Body of pancreas (tissue), 4 donors: ENCODE measurements at regions not wholly inside any gene's neighbourhood (a gene's known extent, or its start where the extent isn't known, plus 50 kb on each side); places are given as distances from the start of the nearest gene placed in this dataset.
A peak's percentile ranks its signal among the peaks of the same experiment; 100 is the strongest.

ENCODE experiments used
- ATAC-seq: fragments of 150-250 bp; one replicate; pipeline ENCODE4 v1.9.1; 2016
- DNase-seq, 4 donors: peaks; one replicate each; pipeline ENCODE4 v3.0.0-alpha.2; 2019
- H3K27ac ChIP-seq, 4 donors: fragments of 200-600 bp; sonication (generic); 1 replicate in 3 of 4; 2 replicates in 1 of 4; pipeline versions ENCODE4 v1.5.1 to v1.6.1; 2016 to 2019; ENCODE audit warnings: mild to moderate bottlenecking in 1 of 4, mixed read lengths in 1 of 4, moderate library complexity in 1 of 4
- H3K27me3 ChIP-seq, 2 donors: fragments of 200-600 bp; sonication (generic); one replicate each; pipeline ENCODE4 v1.6.0; 2016; ENCODE audit warnings: mild to moderate bottlenecking in 1 of 2
- H3K36me3 ChIP-seq, 2 donors: fragments of 200-600 bp; sonication (generic); replicated peaks in 1 of 2; 2 replicates each; pipeline ENCODE4 v1.5.1; 2016; ENCODE audit warnings: low read depth in 2 of 2; ENCODE audit not compliant: insufficient read depth in 1 of 2
- H3K4me1 ChIP-seq: fragments of 200-600 bp; sonication (generic); one replicate; pipeline ENCODE4 v1.6.0; 2016
- H3K4me3 ChIP-seq, 2 donors: fragments of 200-600 bp; sonication (generic); 1 replicate in 1 of 2; 2 replicates in 1 of 2; pipeline ENCODE4 v1.5.1; 2016 to 2019
- H3K9me3 ChIP-seq, 3 donors: fragments of 200-600 bp; sonication (generic); 1 replicate in 2 of 3; 2 replicates in 1 of 3; pipeline ENCODE4 v1.5.1; 2016
- POLR2A ChIP-seq, 3 donors: fragments of 450-650 bp; IDR thresholded peaks; one replicate each; pipeline ENCODE4 v1.6.1; 2016; ENCODE audit warnings: antibody characterized with exemption in 3 of 3, mild to moderate bottlenecking in 2 of 3
- WGBS, 2 donors: methylation state at CpG; one replicate each; pipeline ENCODE4 v1.1.5; 2017; 5-methylcytosine and 5-hydroxymethylcytosine counted together
- intact Hi-C: fragments of 100-400 bp; cut with DNase I; formaldehyde crosslinking; loops from one replicate; pipeline ENCODE4 v1.15.1; 2023
- TF ChIP-seq, protein P1 (sequence below), 7 experiments: fragments of 450-650 bp in 4 of 7; fragments of 200-600 bp in 3 of 7; sonication (generic) in 3 of 7; IDR thresholded peaks; one replicate each; pipeline ENCODE4 v1.5.1; 2016 to 2019; ENCODE audit warnings: antibody characterized with exemption in 7 of 7

GRCh38 chrX:3244203-3244743, 102.2 kb downstream of the MXRA5 start:
- Histone ChIP-seq H3K9me3 (no peaks in the 10 kb centered on the region), H3K27me3 (no peaks in the 10 kb centered on the region), H3K36me3 (no peaks in the 10 kb centered on the region), H3K4me1 (no peaks in the 10 kb centered on the region), H3K4me3 (no peak overlapping the region), H3K27ac (no peak overlapping the region)
- 45 to 67% methylated on average over 7 of the region's 7 CpGs for WGBS, 2 donors
- intact Hi-C loops = no loop called here
- no peak for DNase-seq
- ATAC-seq = peak; percentile 33
- TF ChIP-seq, protein P1, sequence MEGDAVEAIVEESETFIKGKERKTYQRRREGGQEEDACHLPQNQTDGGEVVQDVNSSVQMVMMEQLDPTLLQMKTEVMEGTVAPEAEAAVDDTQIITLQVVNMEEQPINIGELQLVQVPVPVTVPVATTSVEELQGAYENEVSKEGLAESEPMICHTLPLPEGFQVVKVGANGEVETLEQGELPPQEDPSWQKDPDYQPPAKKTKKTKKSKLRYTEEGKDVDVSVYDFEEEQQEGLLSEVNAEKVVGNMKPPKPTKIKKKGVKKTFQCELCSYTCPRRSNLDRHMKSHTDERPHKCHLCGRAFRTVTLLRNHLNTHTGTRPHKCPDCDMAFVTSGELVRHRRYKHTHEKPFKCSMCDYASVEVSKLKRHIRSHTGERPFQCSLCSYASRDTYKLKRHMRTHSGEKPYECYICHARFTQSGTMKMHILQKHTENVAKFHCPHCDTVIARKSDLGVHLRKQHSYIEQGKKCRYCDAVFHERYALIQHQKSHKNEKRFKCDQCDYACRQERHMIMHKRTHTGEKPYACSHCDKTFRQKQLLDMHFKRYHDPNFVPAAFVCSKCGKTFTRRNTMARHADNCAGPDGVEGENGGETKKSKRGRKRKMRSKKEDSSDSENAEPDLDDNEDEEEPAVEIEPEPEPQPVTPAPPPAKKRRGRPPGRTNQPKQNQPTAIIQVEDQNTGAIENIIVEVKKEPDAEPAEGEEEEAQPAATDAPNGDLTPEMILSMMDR (IDR thresholded peaks at IDR 0.05) = no peak
- no peak for TF ChIP-seq POLR2A (IDR thresholded peaks at IDR 0.05)

DNA sequence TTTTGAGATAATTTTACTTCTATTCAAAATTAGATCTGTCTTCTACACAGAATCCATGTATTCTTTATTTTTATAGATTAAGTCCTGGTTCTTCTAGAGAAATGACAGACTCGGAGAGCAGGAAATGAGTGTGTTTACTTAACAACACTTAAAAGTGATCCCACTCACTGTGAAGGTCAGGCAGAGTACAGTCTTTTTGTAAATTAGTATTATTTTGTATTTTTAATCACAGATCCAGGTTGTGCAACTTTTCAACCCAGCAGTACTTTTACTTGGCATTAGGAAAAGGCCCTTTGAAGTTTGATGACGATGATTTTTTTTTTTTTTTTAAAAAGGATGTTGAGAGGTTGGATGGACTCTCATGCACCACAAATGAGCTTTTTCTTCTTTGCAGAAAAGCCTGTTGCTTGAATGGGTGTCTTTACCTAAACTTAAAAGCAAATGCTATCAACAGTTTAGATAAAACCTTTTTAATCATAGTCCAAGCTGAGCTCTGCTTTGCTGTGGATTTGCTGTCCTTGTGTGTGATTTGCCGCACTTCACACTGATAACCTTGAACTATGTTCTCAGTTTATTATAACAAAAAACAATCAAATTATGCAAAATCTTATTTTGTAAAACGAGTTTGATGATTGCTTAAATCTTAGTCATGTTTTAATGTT, 114.1 kb downstream of the MXRA5 start:
- Histone ChIP-seq H3K27me3 (no peaks in the 10 kb centered on the region), H3K36me3 (no peaks in the 10 kb centered on the region), H3K9me3 (no peaks in the 10 kb centered on the region), H3K27ac (peak overlapping the region in 3 of 4 donors; percentile 25 to 56 (median 42)), H3K4me1 (no peaks in the 10 kb centered on the region), H3K4me3 (no peak overlapping the region)
- no peak for DNase-seq
- intact Hi-C loops = no loop called here
- 17 to 18% methylated on average over 4 of the region's 4 CpGs for WGBS, 2 donors
- TF ChIP-seq POLR2A (IDR thresholded peaks at IDR 0.05) = no peak
- peak; percentile 15 for ATAC-seq

DNA sequence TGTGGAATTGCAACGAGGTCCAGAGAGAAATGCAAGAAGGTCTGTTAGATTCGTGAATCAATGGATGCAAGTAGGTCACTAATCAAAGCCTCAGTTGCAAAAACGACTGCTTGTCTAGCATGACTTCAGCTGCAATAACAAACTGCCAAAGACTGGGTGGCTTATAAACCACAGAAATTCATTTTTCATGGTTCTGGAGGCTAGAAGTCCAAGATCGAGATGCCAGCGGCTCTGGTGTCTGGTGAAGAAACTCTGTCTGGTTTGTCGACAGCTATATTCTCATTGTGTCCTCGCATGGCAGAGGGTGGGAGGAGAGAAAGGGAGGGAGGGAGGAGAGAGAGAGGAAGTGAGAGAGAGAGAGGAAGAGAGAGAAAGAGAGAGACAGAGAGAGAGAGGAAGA, 114.7 kb downstream of the MXRA5 start:
- DNase-seq (no peak), ATAC-seq (no peak)
- Histone ChIP-seq H3K4me3 (no peak overlapping the region), H3K27me3 (no peaks in the 10 kb centered on the region), H3K27ac (peak overlapping the region in 3 of 4 donors; percentile 25 to 56 (median 42)), H3K9me3 (no peaks in the 10 kb centered on the region), H3K4me1 (no peaks in the 10 kb centered on the region), H3K36me3 (no peaks in the 10 kb centered on the region)
- 57 to 69% methylated on average over 7 of the region's 7 CpGs for WGBS, 2 donors
- TF ChIP-seq, protein P1 (IDR thresholded peaks at IDR 0.05) = no peak
- no peak for TF ChIP-seq POLR2A (IDR thresholded peaks at IDR 0.05)
- intact Hi-C loops = no loop called here

- intact Hi-C loops = no loop called here
These were observed 116.0 kb downstream of the MXRA5 start for GRCh38 chrX:3230496-3230895.

GRCh38 chrX:3227526-3227925, 118.9 kb downstream of the MXRA5 start:
- H3K4me3 ChIP-seq = no peak overlapping the region
- no peaks in the 10 kb centered on the region for H3K9me3 ChIP-seq
- WGBS, 2 donors = 58 to 100% methylated on average over 1 of the region's 1 CpG
- H3K4me1 ChIP-seq = no peaks in the 10 kb centered on the region
- no peak for DNase-seq
- H3K27ac ChIP-seq = no peak overlapping the region
- H3K27me3 ChIP-seq = no peaks in the 10 kb centered on the region
- no peak for TF ChIP-seq POLR2A (IDR thresholded peaks at IDR 0.05)
- TF ChIP-seq, protein P1 (IDR thresholded peaks at IDR 0.05) = no peak
- intact Hi-C loops = no loop called here
- ATAC-seq = no peak
- H3K36me3 ChIP-seq = no peaks in the 10 kb centered on the region

More at GRCh38 chrX:3230496-3230895, 116.0 kb downstream of the MXRA5 start:
- no peaks in the 10 kb centered on the region for H3K4me1 ChIP-seq
- TF ChIP-seq, protein P1 (IDR thresholded peaks at IDR 0.05) = no peak
- no peak for TF ChIP-seq POLR2A (IDR thresholded peaks at IDR 0.05)
- no peak for DNase-seq
- H3K27ac ChIP-seq = no peak overlapping the region
- 88 to 91% methylated on average over 2 of the region's 2 CpGs for WGBS, 2 donors
- H3K27me3 ChIP-seq = no peaks in the 10 kb centered on the region
- no peaks in the 10 kb centered on the region for H3K9me3 ChIP-seq
- H3K36me3 ChIP-seq = no peaks in the 10 kb centered on the region
- no peak overlapping the region for H3K4me3 ChIP-seq
- no peak for ATAC-seq
